Panc1 (cell line): ENCODE measurements at regions not wholly inside any gene's neighbourhood (a gene's known extent, or its start where the extent isn't known, plus 50 kb on each side); places are given as distances from the start of the nearest gene placed in this dataset.
A peak's percentile ranks its signal among the peaks of the same experiment; 100 is the strongest.

Source experiments
- ATAC-seq: fragments of 200-7000 bp; cut with Tn5 transposase; 2 replicates; pipeline ENCODE4 v1.9.1; 2020; ENCODE audit warnings: mild to moderate bottlenecking, moderate library complexity
- BruUV-seq: library from RNA; stranded (reverse); fragments of 400-500 nt; replicated peaks from 2 replicates; lab custom pipeline; 2021; lab: Mats Ljungman, UMichigan
- CTCF ChIA-PET: fragments of 300-600 bp; sonication (Branson Sonifier 250); formaldehyde crosslinking; loops from one replicate; lab custom pipeline; 2022; ENCODE audit warnings: antibody characterized with exemption; lab: Charles Lee
- POLR2A ChIA-PET: fragments of 300-600 bp; sonication (Branson Sonifier 250); formaldehyde crosslinking; loops from one replicate; lab custom pipeline; 2022; ENCODE audit warnings: antibody characterized with exemption; lab: Charles Lee
- DNase-seq: peaks from one replicate; pipeline ENCODE4 v3.0.0-alpha.2; 2010; ENCODE audit warnings: low read depth, low spot score
- H3K27ac ChIP-seq: 2 replicates; pipeline ENCODE4 v1.5.1; 2011; ENCODE audit warnings: mild to moderate bottlenecking, low read length, inconsistent platforms
- H3K27me3 ChIP-seq: fragments of 200-500 bp; sonication (Bioruptor generic); 2 replicates; pipeline ENCODE4 v1.6.0; 2014; ENCODE audit warnings: low read length, inconsistent platforms; ENCODE audit not compliant: control insufficient read depth, insufficient read depth
- H3K36me3 ChIP-seq: fragments of 200-500 bp; sonication (Bioruptor generic); 2 replicates; pipeline ENCODE4 v1.5.1; 2014; ENCODE audit warnings: inconsistent platforms, mild to moderate bottlenecking, low read length, moderate library complexity; ENCODE audit not compliant: control insufficient read depth, insufficient read depth
- H3K4me1 ChIP-seq: 2 replicates; pipeline ENCODE4 v1.5.1; 2011; ENCODE audit warnings: inconsistent platforms, mild to moderate bottlenecking, low read length, moderate library complexity; ENCODE audit not compliant: control insufficient read depth, insufficient read depth
- H3K4me3 ChIP-seq, 2 experiments: 2 replicates each; pipeline ENCODE4 v1.5.1; 2011 to 2012; ENCODE audit warnings: low read depth in 2 of 2, low read length in 2 of 2, mild to moderate bottlenecking in 2 of 2, inconsistent platforms in 1 of 2, moderate library complexity in 1 of 2
- H3K9me3 ChIP-seq: fragments of 200-500 bp; sonication (Bioruptor generic); 2 replicates; pipeline ENCODE4 v1.5.1; 2014; ENCODE audit warnings: low read depth, mild to moderate bottlenecking, inconsistent platforms, low read length, moderate library complexity; ENCODE audit not compliant: control insufficient read depth, insufficient read depth
- CTCF ChIP-seq: fragments of 450-650 bp; IDR thresholded peaks from 2 replicates; pipeline ENCODE4 v1.5.1; 2017; ENCODE audit warnings: mild to moderate bottlenecking
- POLR2AphosphoS5 ChIP-seq: IDR thresholded peaks from 2 replicates; pipeline ENCODE4 v1.6.1; 2012; ENCODE audit warnings: mild to moderate bottlenecking, low read depth, low read length, moderate library complexity
- REST ChIP-seq, 2 experiments: IDR thresholded peaks; 2 replicates each; pipeline ENCODE4 v1.6.1; 2011 to 2012; ENCODE audit warnings: low read depth in 2 of 2, control low read depth in 1 of 2, low read length in 1 of 2, mild to moderate bottlenecking in 1 of 2, moderate library complexity in 1 of 2; ENCODE audit not compliant: insufficient read depth in 1 of 2
- SIN3A ChIP-seq: IDR thresholded peaks from 2 replicates; pipeline ENCODE4 v1.6.1; 2012; ENCODE audit warnings: low read depth, mild to moderate bottlenecking, low read length, moderate library complexity, borderline replicate concordance; ENCODE audit not compliant: insufficient read depth
- TCF7L2 ChIP-seq: IDR thresholded peaks from 2 replicates; pipeline ENCODE4 v1.6.1; 2011; ENCODE audit warnings: mild to moderate bottlenecking, low read depth, low read length, inconsistent platforms
- in situ Hi-C: cut with HindIII; loops from 2 replicates; pipeline ENCODE4 v1.10.0; 2016; ENCODE audit warnings: low sequenced_read_pairs, low pct_unique_long_range_greater_than_20kb
- intact Hi-C: fragments of 100-400 bp; cut with micrococcal nuclease; formaldehyde crosslinking; loops from one replicate; pipeline ENCODE4 v1.10.0; 2022; ENCODE audit not compliant: unreplicated experiment

- CTCF ChIA-PET, result interaction anchor here (0.6 to 0.7 kb wide), 2 partner anchors 40 to 155 kb away, joined by 3 to 8 read pairs; no protein-coding TSS in a partner anchor
Measured at GRCh38 chr16:86819533-86819892, 241.2 kb downstream of the FOXL1 start.

GRCh38 chr16:86821895-86822294 lies 243.5 kb downstream of the FOXL1 start:
- intact Hi-C loops, result no loop called here
- CTCF ChIA-PET, result no interaction called here
- DNase-seq, result no peak

More at GRCh38 chr16:86819533-86819892, 241.2 kb downstream of the FOXL1 start:
- no peaks in the 10 kb centered on the region for H3K36me3 ChIP-seq
- ATAC-seq (no peak), DNase-seq (no peak)
- intact Hi-C loops (no loop called here), in situ Hi-C loops (no loop called here)
- POLR2A ChIA-PET, result no interaction called here
- TF ChIP-seq CTCF (no peak; the same call in 1 of the 2 replicates), SIN3A (no peak), POLR2AphosphoS5 (no peak), REST (IDR thresholded peaks at IDR 0.05; ENCODE audit: insufficient read depth in 1 of 2, low read depth in 2 of 2, low read length in 1 of 2) (no peak), TCF7L2 (no peak)
- no TSS peak for BruUV-seq
- no peaks in the 10 kb centered on the region for H3K27me3 ChIP-seq
- peaks cover 22% of the 10 kb centered on the region for H3K4me1 ChIP-seq
- no peak overlapping the region for H3K4me3 ChIP-seq
- no peak overlapping the region for H3K27ac ChIP-seq
- no peaks in the 10 kb centered on the region; the same call in 1 of the 2 replicates for H3K9me3 ChIP-seq

More at GRCh38 chr16:86821895-86822294, 243.5 kb downstream of the FOXL1 start:
- peaks cover 30% of the 10 kb centered on the region for H3K4me1 ChIP-seq
- TF ChIP-seq REST (IDR thresholded peaks at IDR 0.05; ENCODE audit: insufficient read depth in 1 of 2, low read depth in 2 of 2, low read length in 1 of 2) (no peak), POLR2AphosphoS5 (no peak), SIN3A (no peak), CTCF (no peak), TCF7L2 (no peak)
- no TSS peak for BruUV-seq
- H3K4me3 ChIP-seq, result no peak overlapping the region
- no peaks in the 10 kb centered on the region for H3K27me3 ChIP-seq
- POLR2A ChIA-PET, result no interaction called here
- H3K9me3 ChIP-seq, result no peaks in the 10 kb centered on the region; the same call in 1 of the 2 replicates
- in situ Hi-C loops, result no loop called here
- H3K27ac ChIP-seq, result peak overlapping the region; percentile 57
- ATAC-seq, result no peak
- no peaks in the 10 kb centered on the region for H3K36me3 ChIP-seq
